ENCODE measurements at regions not wholly inside any gene's neighbourhood (a gene's known extent, or its start where the extent isn't known, plus 50 kb on each side); places are given as distances from the start of the nearest gene placed in this dataset.
A peak's percentile ranks its signal among the peaks of the same experiment; 100 is the strongest.
"Not testable (repeated sequence)": the region's sequence is repeated elsewhere in the genome, so short reads cannot be mapped to it uniquely, and the experiment has no call there.

- H3K4me3 ChIP-seq (ENCODE audit: low read length) = no peak overlapping the region
- TF ChIP-seq CTCF (IDR thresholded peaks at IDR 0.05; ENCODE audit: insufficient read depth, low read depth, low read length, missing control alignments) = no peak
- DNase-seq (ENCODE audit: low read depth) = no peak
Measured at GRCh38 chr6:137638926-137639706, 144.9 kb upstream of the OLIG3 start.

- DNase-seq (ENCODE audit: low read depth) = no peak
- H3K4me3 ChIP-seq (ENCODE audit: low read length) = no peak overlapping the region
- no peak for TF ChIP-seq CTCF (IDR thresholded peaks at IDR 0.05; ENCODE audit: insufficient read depth, low read depth, low read length, missing control alignments)
Measured at GRCh38 chr6:137640086-137640485, 145.9 kb upstream of the OLIG3 start.

GRCh38 chr6:137641474-137642077 lies 147.4 kb upstream of the OLIG3 start:
- peak; percentile 80 for DNase-seq (ENCODE audit: low read depth)
- no peak overlapping the region for H3K4me3 ChIP-seq (ENCODE audit: low read length)
- peak; percentile 73 for TF ChIP-seq CTCF (IDR thresholded peaks at IDR 0.05; ENCODE audit: insufficient read depth, low read depth, low read length, missing control alignments)

GRCh38 chr6:137643210-137643609 lies 149.0 kb upstream of the OLIG3 start:
- H3K4me3 ChIP-seq (ENCODE audit: low read length); DNase-seq (ENCODE audit: low read depth): not testable (repeated sequence)

GRCh38 chr6:137643644-137644043 lies 149.4 kb upstream of the OLIG3 start:
- not testable (repeated sequence) for H3K4me3 ChIP-seq (ENCODE audit: low read length); DNase-seq (ENCODE audit: low read depth)

- DNase-seq (ENCODE audit: low read depth) = no peak
- H3K4me3 ChIP-seq (ENCODE audit: low read length) = no peak overlapping the region
- no peak for TF ChIP-seq CTCF (IDR thresholded peaks at IDR 0.05; ENCODE audit: insufficient read depth, low read depth, low read length, missing control alignments)
Measured at GRCh38 chr6:137645850-137646249, 151.7 kb upstream of the OLIG3 start.

- no peak for TF ChIP-seq CTCF (IDR thresholded peaks at IDR 0.05; ENCODE audit: insufficient read depth, low read depth, low read length, missing control alignments)
- no peak for DNase-seq (ENCODE audit: low read depth)
- no peak overlapping the region for H3K4me3 ChIP-seq (ENCODE audit: low read length)
Measured at GRCh38 chr6:137646484-137646883, 152.3 kb upstream of the OLIG3 start.

All from epithelial cell of esophagus (primary cell).